NCI-H345 (cell line): ENCODE measurements at regions not wholly inside any gene's neighbourhood (a gene's known extent, or its start where the extent isn't known, plus 50 kb on each side); places are given as distances from the start of the nearest gene placed in this dataset.

Experiments
- DNase-seq: peaks from one replicate; lab custom pipeline; 2025; lab: John Stamatoyannopoulos, UW

DNA sequence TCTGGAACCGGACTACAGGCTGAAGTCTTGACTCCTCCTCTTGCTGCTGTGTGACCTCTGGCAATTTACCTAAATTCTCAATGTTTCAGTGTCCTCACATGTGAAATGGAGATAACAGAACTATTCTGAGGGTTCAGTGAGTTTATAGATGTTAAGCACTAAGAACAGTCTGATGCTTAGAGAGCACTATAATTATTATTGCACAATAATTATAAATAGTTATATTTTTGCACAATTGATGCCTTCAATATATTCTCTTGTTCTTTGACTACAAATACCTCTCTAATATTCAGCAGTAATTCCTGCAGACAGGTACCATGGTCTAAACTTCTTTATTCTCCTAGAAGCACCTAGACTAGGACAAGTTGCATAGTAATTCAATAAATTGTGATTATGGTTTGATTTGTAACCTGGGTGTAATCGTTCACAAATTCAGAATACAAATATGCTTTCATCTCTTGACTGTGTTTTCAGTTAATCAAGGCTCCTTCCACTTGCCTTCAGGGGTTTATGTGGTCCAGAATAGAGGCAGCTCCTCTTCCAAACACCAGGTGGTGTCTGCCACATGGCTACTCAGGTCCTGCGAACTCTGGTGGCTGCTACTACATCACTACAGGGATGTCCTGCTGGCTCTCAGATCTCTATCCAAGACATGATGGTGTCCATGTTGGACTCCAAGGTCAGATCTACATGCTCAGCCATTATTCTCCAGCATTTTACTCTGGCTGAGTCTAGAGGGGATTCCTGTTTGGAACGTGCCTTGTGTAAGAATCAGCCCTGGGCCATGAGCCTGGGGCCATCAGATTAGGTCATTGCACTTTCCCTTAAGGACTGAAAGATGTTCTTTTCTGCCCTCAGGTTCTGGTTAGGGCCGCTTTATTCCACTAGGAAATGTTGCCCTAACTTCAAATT, 103.4 kb downstream of the QRFPR start:
- no peak for DNase-seq

DNA sequence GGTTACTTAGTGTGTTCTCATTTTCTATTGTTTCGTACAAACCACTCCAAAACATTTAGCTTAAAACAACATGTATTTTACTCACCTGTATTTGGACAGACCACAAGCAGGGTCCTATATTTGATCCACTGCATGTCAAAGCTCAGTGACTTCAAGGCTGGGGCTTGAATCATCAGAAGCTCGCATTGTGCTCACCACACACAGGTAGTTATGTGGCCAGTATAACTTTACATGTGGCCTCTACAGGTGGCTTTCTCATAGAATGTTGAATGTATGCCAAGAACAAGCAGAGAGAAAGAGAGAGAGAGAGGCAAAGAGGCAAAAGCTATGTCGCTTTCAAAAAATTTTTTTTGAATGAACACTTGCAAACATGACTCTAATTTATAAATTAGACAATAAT, 107.6 kb downstream of the QRFPR start:
- DNase-seq: no peak

DNA sequence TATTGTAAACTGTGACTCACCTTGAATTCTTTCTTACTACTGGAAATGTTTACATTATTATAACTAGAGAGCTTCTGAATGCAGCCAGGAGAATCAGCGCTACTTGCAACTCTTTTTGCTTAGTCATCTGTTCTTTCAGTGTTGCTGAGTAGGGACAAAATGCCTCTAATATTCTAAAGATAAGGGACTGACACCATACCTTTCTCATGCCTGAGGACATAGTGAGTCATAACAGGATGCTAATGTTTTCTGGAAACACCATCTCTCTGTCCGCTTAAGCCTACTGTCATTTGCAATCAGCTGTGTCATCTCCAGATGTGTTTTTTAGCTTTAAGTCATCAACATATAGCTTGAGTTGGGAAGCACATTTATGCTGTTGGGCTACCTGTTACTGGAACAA, 108.3 kb downstream of the QRFPR start:
- DNase-seq: no peak

DNA sequence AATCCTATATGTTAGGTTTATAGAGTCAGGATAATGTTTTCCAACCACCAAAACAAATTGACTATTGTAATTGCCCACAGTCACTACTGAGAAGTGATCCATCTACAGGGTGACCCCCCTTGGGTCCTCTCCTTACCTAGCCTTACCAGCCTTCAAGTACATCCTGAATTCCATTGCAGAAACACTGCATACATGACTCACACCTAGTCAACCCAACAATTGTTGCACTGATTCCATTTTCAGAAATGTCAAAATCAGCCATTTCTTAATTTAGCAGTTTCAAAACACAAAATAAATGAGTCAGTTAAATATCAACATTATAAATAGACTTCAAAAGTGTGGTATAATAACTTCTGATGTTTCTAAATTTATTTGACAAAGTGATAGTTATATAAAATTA, 106.3 kb upstream of the TNIP3 start:
- no peak for DNase-seq

DNA sequence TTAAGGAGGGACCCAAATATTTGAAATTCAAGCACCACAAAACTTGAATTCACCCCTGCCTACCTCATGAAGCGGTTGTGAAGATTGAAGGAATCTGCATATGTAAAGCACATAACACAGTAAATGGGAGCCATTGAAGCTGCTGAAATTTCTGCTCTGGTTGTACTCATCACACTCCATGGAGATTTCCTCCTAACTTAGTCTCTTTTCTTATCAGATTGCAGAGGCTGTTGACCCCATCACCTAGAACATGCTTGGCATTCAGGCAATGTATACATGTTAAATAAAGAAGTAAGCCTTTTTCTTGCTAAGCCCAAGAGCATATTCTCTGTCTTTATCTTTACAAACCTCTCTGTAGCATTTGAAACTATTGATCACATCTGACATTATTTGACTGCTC, 104.9 kb upstream of the TNIP3 start:
- no peak for DNase-seq

DNA sequence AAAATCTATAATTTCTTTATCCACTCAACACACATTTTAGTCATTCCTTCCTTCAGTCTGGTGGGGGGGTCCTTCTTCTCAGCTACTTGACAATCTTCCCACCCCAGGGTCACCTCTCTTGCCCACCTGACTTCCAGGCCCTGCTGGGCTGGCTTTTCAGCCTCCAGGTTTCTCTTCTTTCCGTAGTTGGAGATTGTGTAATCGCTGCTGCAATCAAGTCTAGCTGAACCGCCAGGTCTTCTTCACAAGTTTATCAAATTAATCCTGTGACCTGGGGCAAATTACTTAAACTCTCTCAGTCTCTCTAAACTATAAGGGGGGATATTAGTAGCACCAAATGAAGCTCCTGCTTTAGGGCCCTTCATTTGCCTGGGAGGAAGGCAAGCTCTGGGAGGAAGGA, 102.9 kb upstream of the TNIP3 start:
- no peak for DNase-seq

DNA sequence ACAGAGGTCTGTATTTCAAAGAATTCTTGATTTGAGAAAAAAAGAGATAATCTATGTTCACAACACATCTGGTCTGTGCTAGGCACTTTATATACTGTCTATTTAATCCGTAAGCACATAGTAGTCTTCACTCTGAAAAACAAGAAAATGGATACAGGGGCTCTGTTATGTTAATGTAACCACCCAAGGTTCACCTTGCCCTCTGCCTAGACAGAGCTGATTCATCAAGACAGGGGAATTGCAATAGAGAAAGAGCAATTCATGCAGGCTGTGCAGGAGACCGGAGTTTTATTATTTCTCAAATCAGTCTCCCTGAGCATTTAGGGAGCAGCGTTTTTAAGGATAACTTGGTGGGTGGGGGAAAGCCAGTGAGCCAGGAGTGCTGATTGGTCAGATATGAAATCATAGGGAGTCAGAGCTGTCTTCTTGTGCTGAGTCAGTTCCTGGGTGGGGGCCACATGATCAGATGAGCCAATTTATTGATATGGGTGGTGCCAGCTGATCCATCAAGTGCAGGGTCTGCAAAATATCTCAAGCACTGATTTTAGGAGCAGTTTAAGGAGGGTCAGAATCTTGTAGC, 92.9 kb upstream of the TNIP3 start:
- DNase-seq: no peak

DNA sequence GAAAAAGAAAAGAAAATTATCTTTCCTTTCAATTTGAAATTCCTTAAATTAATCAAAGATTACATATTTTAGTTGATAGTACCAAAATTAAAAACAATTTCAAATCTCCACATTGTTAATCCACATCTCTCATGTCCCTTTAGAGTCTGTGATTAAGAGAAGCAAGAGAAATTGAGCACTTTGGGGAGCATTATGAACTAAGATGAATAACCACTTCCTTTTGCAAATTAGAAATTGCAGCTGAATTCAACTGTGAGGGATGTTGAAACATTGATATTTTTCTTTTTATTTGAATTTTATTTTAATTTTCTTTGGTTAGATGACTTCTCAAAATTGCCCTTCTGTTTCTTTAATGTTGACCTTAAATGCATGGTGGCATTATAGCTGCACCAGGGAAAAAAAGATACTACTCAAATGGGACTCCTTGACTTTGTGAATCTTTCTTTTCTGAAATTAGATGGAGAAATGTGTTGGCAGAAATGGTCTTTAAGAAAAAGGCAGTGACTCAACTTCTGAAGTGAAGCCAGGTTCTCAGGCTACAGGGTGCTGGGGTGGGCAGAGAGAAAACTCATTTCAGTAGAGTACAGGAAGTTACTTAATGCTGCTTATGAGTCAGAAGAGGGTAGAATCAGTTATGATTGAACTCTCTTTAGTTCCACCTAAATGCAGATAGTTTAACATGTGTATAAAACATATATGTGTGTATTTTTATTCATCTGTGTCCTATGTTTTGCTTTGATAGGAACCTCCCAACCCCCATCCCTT, 92.0 kb upstream of the TNIP3 start:
- no peak for DNase-seq

DNA sequence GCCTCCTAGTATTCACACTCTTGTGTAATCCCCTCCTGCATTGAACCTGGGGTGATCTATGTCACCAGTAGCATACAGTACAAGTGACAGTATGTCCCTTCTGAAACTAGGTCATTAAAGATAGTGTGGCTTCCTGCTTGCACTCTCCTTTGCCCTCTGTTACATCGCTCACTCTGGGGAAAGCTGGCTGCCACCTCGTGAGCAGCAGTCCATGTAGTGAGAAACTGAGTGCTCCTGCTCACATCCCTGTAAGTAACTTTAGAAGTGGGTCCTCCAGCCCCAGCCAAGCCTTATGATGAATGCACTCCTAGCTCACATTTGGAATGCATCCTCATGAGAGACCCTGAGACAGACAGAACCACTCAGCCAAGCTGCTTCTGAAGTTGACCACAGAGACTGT, 89.8 kb upstream of the TNIP3 start:
- DNase-seq: no peak

DNA sequence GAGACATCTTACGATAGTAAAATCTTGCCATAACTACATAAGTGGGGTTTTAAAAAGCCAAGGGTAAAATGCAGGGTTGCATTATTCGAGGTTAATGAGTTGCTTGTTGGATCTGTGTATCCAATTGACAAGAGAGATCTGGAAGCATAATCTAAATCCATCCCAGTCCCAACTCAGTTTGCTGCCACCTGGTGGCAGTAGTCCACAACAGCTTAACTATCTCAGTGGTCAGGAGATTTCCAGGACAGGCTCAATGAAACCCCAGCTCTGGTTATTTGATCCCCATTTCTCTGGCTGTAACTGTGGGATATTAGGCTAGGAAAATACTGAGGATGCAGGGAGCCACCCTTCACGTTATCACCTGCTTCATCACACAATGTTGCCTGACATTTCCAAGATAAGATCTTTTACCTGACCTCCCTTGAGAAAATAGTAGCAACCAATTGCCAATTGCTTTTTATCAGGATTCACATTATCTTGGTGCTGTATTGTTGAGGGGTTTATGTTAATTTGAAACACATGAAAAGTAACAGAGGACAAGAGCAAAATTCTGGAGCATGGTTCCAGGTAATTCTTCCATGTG, 88.2 kb upstream of the TNIP3 start:
- DNase-seq: peak; percentile 58

DNA sequence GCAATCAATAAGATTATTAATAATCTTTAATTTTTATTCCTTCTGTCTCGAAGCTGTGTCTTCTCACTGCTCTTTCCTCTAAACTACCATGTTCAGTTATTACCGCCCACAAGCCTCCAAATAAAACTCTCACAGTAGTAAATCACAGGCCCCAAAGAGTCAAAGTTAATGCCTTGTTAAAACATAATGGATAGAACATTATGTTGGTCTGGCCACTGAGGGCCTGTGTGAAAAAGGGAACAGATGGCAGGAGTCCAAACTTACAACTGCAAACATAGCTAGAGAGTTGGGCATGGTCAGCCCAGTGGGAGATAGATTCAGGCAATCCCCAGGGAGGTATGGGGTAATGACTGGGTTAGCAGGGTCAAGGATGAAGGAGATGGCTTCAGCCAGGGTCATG, 84.6 kb upstream of the TNIP3 start:
- no peak for DNase-seq

DNA sequence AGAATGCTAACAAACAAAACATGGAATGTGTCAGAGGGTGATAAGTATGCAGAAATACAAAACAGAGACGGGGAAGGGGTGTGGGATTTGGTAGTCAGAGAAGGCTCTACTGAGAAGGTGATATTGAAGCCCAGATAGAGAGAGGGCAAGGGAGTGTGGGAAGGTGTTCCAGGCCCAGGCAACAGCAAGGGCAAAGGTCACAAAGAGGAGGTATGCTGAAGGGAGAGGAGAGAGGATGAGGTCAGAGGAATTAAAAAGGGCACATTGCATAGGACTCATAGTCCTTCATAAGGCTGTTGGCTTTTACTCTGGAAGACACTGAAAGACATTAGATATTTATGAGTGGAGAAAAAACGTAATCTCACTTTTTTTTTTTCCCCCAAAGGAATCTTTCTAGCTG, 82.6 kb upstream of the TNIP3 start:
- no peak for DNase-seq

DNA sequence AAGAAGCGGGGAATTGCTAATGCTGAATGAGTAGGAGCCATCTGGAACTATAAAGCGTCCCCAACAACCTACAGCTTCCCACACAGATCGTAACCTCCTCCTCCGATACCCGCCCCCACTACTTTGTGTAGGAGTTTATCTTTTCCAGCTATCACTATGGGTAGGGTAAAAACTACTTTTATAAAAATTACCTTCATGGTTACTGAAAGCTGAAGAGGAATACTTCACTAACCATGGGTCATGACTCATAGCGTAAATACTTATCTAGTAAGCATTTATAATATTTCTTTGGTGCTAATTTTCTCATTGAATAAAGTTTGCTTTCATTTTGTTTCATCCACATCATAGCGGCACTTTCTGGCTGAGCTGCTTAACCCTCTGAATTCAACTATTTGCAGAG, 79.4 kb upstream of the TNIP3 start:
- DNase-seq: no peak

DNA sequence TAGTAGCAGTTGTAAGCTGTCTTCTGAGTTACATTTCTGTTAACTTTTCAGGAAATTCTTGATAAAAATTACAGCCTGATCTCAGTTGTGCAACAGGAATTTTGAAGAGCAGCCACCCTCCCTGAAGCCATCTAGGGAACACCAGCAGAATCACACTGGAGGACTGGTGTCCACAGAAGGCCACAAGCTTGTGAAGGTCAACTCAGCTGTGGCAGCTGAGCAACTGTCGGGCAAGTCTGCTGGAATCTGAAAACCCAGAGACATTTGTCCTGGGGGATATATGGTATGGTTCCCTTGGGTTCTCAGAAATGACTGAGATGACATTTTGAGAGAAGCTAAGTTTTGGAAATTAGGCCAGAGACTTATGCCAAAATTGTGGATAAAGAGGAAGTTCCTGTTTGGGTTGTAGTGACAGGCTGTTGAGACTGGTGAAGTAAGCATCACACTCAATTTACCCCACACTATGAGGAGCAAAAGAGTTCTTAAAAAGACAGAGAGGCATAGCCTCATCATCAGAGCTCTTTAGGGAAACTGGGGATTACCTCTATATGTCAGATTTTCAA, 78.1 kb upstream of the TNIP3 start:
- no peak for DNase-seq

DNA sequence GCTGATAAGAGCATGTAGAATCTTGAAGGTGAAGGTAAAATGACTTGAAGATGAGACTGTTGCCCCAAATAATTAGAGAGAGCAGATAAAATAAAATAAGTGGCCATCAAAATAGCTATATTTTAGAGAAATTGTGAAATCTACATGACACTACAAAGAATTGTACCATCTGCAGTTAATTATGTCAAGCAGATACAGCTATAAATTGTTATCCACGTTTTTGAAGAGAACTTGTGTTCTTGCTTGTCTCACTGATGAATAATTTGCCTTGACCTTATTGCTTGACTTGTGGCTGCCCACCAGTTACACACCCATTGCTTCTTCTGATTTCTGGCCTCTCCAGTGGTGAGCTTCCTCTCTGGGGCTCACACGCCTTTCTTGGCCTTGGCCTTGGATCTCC, 75.8 kb upstream of the TNIP3 start:
- no peak for DNase-seq

DNA sequence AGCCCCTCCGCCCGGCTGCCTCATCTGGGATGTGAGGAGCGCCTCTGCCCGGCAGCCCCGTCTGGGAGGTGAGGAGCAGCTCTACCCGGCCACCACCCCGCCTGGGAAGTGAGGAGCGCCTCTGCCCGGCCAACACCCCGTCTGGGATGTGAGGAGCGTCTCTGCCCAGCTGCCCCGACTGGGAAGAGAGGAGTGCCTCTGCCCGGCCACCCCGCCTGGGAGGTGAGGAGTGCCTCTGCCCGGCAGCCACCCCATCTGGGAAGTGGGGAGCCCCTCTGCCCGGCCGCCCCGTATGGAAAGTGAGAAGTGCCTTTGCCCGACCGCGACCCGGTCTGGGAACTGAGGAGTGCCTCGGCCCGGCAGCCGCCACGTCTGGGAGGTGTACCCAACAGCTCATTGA, 74.3 kb upstream of the TNIP3 start:
- DNase-seq: no peak

DNA sequence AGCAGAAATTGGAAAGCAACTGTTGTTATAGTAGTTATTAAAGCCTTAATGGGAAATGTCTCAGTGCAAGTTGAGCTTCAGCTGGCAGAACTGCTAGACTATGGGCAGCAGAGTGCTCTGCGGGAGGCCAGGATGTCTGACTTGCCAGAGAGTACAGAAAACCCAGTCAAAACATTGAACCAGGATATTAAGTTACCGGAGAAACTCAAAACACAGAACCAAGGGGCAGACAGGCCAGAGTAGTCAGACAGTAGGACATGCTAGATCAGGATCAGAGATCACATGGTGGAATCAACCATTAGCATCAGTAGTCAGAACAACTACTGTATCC, 72.9 kb upstream of the TNIP3 start:
- no peak for DNase-seq

DNA sequence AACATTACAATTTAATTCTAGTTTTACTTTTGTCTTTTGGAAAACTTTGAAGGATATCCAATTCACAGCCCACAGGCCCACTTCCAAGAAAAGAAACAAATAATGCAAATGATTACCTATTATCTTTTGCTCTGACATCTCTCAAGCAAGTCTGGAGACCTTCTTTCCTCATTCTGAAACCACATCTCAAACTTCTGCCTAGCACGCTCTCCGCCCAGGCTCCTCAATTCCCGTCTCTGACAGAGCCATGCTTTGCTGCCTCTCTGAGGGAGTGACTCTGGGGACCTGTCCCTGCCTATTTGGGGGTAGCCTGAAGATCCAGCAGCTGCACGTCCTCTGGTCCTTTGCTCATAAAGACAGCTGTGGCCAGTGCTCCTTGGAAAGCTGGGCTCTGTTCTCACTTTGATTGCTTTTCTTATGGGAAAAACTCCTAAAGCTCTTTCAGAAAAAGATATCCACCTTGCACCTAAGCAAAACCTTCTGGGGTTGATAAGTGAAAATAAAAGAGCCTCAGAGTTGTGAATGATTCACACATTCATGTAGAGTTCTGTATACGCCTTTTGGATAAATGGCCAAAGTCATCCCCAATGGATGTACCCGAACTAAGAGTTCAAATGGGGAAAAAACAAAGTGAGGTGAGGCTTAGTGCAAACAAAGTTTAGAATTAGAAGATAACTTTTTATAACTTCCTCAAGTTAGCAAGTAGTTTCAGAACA, 72.4 kb upstream of the TNIP3 start:
- no peak for DNase-seq

DNA sequence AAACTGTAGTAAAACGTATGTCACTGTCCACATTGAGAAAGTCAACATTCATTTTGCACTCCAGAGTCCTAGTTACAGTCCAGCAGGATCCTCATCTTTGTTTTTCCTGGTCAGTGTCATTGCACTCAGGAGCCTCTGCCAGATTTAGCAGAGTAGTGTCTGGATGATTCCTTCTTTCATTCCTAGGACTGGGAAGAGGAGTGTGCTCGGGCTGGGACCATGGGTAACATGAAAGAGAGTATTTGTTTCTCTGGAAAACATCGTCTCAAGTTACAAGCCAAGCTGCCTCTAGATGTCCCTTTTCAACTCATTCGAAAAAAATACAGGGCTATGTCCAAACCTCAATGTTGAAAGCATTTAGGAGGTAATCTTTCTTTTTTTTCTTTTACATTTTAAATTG, 69.9 kb upstream of the TNIP3 start:
- no peak for DNase-seq

DNA sequence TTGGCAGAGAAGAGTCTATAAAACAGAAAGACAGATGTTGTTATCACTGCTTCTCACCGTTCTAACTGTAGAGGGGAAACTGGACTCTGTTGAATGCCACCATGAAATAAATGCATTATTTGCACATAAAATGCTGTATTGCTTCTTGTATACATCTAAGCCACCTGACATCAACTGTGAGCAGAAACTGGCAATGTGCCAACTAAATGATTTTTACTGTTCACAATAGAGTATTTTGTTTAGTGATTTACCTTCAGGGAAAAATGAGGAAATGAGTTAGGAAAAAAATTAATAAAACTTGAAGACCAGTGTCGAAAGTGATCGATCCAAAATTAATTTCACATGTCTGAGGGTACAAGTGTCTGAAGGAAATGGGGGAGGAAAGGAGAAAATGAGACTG, 65.9 kb upstream of the TNIP3 start:
- no peak for DNase-seq

DNA sequence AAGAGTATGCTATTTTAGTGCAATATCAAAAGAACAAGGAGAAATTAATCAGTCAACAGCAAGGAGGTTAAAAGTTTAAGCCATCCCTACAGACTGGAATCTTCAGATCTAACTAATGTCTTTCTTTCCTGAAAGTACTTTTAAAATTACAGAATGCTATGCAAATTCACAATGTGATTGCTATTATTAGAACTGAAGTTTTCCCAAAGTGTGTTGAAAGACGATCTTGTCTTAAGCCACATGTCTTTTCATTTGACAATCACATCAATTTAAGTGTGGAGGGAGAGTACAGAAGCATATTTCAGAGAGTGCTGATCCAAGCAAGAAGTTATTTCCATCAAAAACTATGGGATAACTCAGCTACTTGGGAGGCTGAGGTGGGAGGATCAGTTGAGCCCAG, 64.7 kb upstream of the TNIP3 start:
- no peak for DNase-seq

DNA sequence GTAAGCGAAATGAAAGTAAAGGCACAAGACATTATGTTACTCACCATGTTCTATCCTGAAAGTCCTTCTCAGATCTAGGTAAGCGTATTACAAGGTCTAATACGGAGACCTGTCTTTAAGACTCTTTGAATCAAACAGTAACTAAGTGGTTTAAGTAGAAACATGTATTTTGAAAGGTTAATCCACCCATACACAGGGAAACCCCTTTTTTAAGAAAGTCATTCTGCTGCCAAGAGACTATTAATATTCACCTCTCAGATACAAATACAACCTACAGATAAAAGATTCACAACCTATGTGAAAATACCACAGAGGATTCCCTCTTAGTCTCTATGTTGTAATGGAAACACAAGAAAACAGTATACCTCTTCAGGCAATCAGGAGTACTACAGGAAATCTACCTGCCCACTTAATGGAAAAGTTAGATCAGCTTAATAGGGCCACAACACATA, 63.2 kb upstream of the TNIP3 start:
- DNase-seq: no peak
